GM12878 (cell line): ENCODE measurements at regions not wholly inside any gene's neighbourhood (a gene's known extent, or its start where the extent isn't known, plus 50 kb on each side); places are given as distances from the start of the nearest gene placed in this dataset.

Experiments used
- BCL11A ChIP-seq: IDR thresholded peaks from 2 replicates; pipeline ENCODE4 v1.6.1; 2011; ENCODE audit warnings: low read depth, low read length
- BMI1 ChIP-seq: fragments of 450-650 bp; IDR thresholded peaks from 2 replicates; pipeline ENCODE4 v1.6.1; 2016; ENCODE audit warnings: mild to moderate bottlenecking, moderate library complexity, borderline replicate concordance
- CHD1 ChIP-seq: IDR thresholded peaks from 2 replicates; pipeline ENCODE4 v1.6.1; 2012; ENCODE audit warnings: low read depth, low read length, improper control_type of control experiment
- CREB1 ChIP-seq: IDR thresholded peaks from 2 replicates; pipeline ENCODE4 v1.6.1; 2012; ENCODE audit warnings: low read depth, mild to moderate bottlenecking, inconsistent platforms
- DPF2 ChIP-seq: fragments of 450-650 bp; IDR thresholded peaks from 2 replicates; pipeline ENCODE4 v1.6.1; 2017; ENCODE audit warnings: mild to moderate bottlenecking
- ETV6 ChIP-seq, 2 experiments: fragments of 450-650 bp in 1 of 2; IDR thresholded peaks in 1 of 2; conservative IDR thresholded peaks in 1 of 2; 2 replicates each; pipeline ENCODE4 v1.6.1; 2014; ENCODE audit warnings: antibody characterized with exemption in 1 of 2, borderline replicate concordance in 1 of 2, low read depth in 1 of 2, mild to moderate bottlenecking in 1 of 2, moderate library complexity in 1 of 2
- FOXM1 ChIP-seq: IDR thresholded peaks from 2 replicates; pipeline ENCODE4 v1.6.1; 2012; ENCODE audit warnings: low read depth, mild to moderate bottlenecking, inconsistent platforms, low read length, moderate library complexity
- HDAC6 ChIP-seq: fragments of 200-600 bp; sonication (generic); IDR thresholded peaks from one replicate; pipeline ENCODE4 v1.8.0; 2017; ENCODE audit warnings: antibody characterized with exemption; ENCODE audit not compliant: unreplicated experiment
- KLF5 ChIP-seq: fragments of 450-650 bp; IDR thresholded peaks from 2 replicates; pipeline ENCODE4 v1.6.1; 2014; ENCODE audit warnings: mild to moderate bottlenecking; ENCODE audit not compliant: partially characterized antibody
- PAX5 ChIP-seq: IDR thresholded peaks from 2 replicates; pipeline ENCODE4 v1.6.1; 2011; ENCODE audit warnings: low read depth, low read length, borderline replicate concordance
- POLR2A ChIP-seq: IDR thresholded peaks from 2 replicates; pipeline ENCODE4 v1.6.1; 2011; ENCODE audit warnings: low read depth, mild to moderate bottlenecking, low read length
- POLR2AphosphoS2 ChIP-seq: IDR thresholded peaks from 2 replicates; pipeline ENCODE4 v1.6.1; 2011; ENCODE audit warnings: low read depth, mild to moderate bottlenecking, low read length, improper control_type of control experiment, moderate library complexity
- SMC3 ChIP-seq: IDR thresholded peaks from 2 replicates; pipeline ENCODE4 v1.6.1; 2011; ENCODE audit warnings: low read length, improper control_type of control experiment, borderline replicate concordance
- SREBF2 ChIP-seq: IDR thresholded peaks from 2 replicates; pipeline ENCODE4 v1.6.1; 2012; ENCODE audit warnings: mild to moderate bottlenecking, low read length
- ZNF622 ChIP-seq: fragments of 450-650 bp; IDR thresholded peaks from 2 replicates; pipeline ENCODE4 v1.6.1; 2017; ENCODE audit warnings: mild to moderate bottlenecking, inconsistent platforms
- TF ChIP-seq, protein P1 (sequence below): fragments of 450-650 bp; IDR thresholded peaks from 2 replicates; pipeline ENCODE4 v1.6.1; 2017; ENCODE audit warnings: mild to moderate bottlenecking, moderate library complexity
- TF ChIP-seq, protein P2 (sequence below): IDR thresholded peaks from 2 replicates; pipeline ENCODE4 v1.6.1; 2012; ENCODE audit warnings: mild to moderate bottlenecking, low read depth, low read length
- TF ChIP-seq, protein P3 (sequence below): fragments of 450-650 bp; IDR thresholded peaks from 2 replicates; pipeline ENCODE4 v1.6.1; 2016; ENCODE audit warnings: mild to moderate bottlenecking, moderate library complexity, borderline replicate concordance

DNA sequence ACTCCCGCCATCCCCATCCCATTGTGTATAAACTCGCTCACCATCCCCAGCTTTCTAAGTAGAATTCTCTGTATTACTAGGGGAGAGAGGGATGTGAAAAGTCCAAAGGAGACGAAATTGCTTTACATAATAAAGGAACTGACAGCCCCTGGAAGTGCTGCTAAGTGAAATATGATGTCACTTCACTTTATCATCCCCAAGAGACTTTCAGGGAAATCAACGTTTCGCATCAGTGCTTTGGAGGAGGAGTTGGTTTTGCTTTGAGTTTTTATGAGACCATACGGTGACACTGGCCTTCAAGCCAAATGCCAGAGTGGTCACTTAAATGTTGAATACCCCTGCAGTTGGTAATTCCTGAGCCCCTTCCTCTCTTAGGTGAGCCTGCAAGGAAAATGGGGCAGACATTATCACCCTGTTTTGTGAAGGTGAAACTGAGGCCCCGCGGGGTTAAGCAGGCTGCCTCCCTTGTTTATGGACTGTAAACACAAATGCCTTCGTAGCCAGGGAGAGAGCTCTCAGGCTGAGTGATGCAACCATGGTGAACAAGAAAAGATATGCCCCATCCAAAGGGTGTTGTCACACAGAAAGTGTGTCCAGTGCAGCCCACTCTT lies 58.4 kb upstream of the KAZN start (continued):
- TF ChIP-seq DPF2, result peak; percentile 58
- TF ChIP-seq KLF5, result no peak
- TF ChIP-seq, protein P1, sequence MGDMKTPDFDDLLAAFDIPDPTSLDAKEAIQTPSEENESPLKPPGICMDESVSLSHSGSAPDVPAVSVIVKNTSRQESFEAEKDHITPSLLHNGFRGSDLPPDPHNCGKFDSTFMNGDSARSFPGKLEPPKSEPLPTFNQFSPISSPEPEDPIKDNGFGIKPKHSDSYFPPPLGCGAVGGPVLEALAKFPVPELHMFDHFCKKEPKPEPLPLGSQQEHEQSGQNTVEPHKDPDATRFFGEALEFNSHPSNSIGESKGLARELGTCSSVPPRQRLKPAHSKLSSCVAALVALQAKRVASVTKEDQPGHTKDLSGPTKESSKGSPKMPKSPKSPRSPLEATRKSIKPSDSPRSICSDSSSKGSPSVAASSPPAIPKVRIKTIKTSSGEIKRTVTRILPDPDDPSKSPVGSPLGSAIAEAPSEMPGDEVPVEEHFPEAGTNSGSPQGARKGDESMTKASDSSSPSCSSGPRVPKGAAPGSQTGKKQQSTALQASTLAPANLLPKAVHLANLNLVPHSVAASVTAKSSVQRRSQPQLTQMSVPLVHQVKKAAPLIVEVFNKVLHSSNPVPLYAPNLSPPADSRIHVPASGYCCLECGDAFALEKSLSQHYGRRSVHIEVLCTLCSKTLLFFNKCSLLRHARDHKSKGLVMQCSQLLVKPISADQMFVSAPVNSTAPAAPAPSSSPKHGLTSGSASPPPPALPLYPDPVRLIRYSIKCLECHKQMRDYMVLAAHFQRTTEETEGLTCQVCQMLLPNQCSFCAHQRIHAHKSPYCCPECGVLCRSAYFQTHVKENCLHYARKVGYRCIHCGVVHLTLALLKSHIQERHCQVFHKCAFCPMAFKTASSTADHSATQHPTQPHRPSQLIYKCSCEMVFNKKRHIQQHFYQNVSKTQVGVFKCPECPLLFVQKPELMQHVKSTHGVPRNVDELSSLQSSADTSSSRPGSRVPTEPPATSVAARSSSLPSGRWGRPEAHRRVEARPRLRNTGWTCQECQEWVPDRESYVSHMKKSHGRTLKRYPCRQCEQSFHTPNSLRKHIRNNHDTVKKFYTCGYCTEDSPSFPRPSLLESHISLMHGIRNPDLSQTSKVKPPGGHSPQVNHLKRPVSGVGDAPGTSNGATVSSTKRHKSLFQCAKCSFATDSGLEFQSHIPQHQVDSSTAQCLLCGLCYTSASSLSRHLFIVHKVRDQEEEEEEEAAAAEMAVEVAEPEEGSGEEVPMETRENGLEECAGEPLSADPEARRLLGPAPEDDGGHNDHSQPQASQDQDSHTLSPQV, result no peak
- TF ChIP-seq POLR2AphosphoS2, result no peak
- peak; percentile 48; the same call in 1 of the 2 replicates for TF ChIP-seq BCL11A
- no peak for TF ChIP-seq SREBF2
- TF ChIP-seq ZNF622, result no peak
- no peak for TF ChIP-seq CHD1
- no peak for TF ChIP-seq HDAC6
- TF ChIP-seq CREB1, result peak; percentile 66; the same call in 1 of the 2 replicates
- TF ChIP-seq PAX5, result peak; percentile 72; the same call in 1 of the 2 replicates
- TF ChIP-seq, protein P2, sequence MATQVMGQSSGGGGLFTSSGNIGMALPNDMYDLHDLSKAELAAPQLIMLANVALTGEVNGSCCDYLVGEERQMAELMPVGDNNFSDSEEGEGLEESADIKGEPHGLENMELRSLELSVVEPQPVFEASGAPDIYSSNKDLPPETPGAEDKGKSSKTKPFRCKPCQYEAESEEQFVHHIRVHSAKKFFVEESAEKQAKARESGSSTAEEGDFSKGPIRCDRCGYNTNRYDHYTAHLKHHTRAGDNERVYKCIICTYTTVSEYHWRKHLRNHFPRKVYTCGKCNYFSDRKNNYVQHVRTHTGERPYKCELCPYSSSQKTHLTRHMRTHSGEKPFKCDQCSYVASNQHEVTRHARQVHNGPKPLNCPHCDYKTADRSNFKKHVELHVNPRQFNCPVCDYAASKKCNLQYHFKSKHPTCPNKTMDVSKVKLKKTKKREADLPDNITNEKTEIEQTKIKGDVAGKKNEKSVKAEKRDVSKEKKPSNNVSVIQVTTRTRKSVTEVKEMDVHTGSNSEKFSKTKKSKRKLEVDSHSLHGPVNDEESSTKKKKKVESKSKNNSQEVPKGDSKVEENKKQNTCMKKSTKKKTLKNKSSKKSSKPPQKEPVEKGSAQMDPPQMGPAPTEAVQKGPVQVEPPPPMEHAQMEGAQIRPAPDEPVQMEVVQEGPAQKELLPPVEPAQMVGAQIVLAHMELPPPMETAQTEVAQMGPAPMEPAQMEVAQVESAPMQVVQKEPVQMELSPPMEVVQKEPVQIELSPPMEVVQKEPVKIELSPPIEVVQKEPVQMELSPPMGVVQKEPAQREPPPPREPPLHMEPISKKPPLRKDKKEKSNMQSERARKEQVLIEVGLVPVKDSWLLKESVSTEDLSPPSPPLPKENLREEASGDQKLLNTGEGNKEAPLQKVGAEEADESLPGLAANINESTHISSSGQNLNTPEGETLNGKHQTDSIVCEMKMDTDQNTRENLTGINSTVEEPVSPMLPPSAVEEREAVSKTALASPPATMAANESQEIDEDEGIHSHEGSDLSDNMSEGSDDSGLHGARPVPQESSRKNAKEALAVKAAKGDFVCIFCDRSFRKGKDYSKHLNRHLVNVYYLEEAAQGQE, result no peak
- TF ChIP-seq SMC3, result no peak
- TF ChIP-seq, protein P3, sequence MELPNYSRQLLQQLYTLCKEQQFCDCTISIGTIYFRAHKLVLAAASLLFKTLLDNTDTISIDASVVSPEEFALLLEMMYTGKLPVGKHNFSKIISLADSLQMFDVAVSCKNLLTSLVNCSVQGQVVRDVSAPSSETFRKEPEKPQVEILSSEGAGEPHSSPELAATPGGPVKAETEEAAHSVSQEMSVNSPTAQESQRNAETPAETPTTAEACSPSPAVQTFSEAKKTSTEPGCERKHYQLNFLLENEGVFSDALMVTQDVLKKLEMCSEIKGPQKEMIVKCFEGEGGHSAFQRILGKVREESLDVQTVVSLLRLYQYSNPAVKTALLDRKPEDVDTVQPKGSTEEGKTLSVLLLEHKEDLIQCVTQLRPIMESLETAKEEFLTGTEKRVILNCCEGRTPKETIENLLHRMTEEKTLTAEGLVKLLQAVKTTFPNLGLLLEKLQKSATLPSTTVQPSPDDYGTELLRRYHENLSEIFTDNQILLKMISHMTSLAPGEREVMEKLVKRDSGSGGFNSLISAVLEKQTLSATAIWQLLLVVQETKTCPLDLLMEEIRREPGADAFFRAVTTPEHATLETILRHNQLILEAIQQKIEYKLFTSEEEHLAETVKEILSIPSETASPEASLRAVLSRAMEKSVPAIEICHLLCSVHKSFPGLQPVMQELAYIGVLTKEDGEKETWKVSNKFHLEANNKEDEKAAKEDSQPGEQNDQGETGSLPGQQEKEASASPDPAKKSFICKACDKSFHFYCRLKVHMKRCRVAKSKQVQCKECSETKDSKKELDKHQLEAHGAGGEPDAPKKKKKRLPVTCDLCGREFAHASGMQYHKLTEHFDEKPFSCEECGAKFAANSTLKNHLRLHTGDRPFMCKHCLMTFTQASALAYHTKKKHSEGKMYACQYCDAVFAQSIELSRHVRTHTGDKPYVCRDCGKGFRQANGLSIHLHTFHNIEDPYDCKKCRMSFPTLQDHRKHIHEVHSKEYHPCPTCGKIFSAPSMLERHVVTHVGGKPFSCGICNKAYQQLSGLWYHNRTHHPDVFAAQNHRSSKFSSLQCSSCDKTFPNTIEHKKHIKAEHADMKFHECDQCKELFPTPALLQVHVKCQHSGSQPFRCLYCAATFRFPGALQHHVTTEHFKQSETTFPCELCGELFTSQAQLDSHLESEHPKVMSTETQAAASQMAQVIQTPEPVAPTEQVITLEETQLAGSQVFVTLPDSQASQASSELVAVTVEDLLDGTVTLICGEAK, result no peak
- TF ChIP-seq BMI1, result no peak
- no peak for TF ChIP-seq POLR2A
- TF ChIP-seq ETV6 (conservative IDR thresholded peaks at IDR 0.05 in 1 of 2, IDR thresholded peaks at IDR 0.05 in 1 of 2; ENCODE audit: borderline replicate concordance in 1 of 2, low read depth in 1 of 2), result 0 out of 4 replicates have a peak, but pooled peaks of 1 of the 2 experiments have one; percentile 30
- peak; percentile 48; the same call in 1 of the 2 replicates for TF ChIP-seq FOXM1
